Activated T-cell treated with anti-CD3 and anti-CD28 coated beads for 1 hour (primary cell): ENCODE measurements at regions not wholly inside any gene's neighbourhood (a gene's known extent, or its start where the extent isn't known, plus 50 kb on each side); places are given as distances from the start of the nearest gene placed in this dataset.

ENCODE experiments used
- DNase-seq: peaks from one replicate; pipeline ENCODE4 v3.0.0-alpha.2; 2020; ENCODE audit warnings: low read depth

- DNase-seq = no peak
These were observed 649.4 kb downstream of the CCDC171 start for GRCh38 chr9:16202221-16202620.

DNA sequence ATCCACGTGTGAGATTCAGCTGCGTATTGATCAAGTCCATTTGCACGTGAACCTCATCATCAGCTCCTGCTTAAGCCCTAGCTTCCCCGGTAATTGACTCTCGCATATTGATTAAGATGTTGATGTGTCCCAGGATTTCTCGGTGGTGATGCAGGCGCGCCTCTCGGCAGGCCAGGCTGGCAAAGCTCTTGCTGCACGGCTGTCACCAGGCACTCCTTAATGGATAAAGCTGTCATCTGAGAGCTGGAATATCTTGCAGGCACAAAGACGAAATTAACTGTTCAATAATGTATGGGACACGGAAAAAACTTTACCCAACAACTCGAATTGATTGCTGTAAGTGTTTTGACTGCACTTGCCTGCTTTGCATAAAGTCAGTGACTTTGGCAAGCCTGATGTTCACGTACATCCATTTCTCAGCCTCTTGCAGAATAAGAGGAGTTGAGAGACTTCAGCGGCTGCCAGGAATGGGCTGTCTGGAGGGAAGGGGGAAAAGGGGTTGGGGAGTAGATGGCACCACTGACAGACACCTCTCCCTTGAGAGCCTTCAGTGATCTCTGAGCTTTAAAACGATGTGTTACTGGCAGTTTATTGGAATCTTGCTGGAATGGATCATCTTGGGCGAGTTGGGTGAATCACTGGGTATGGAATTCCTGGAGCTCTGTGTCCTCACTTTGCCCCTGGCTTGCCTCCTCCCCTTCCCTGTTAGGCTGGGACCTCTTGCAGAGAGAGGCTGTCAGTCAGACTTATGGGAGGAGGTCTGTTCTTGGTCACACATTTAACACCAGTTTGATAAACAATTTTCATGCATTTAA, 650.3 kb downstream of the CCDC171 start:
- DNase-seq = no peak

GRCh38 chr9:16203729-16204573, 651.1 kb downstream of the CCDC171 start:
- no peak for DNase-seq

- DNase-seq = no peak
These were observed 652.6 kb downstream of the CCDC171 start for GRCh38 chr9:16205455-16205854.

- DNase-seq = no peak
These were observed 653.7 kb downstream of the CCDC171 start for GRCh38 chr9:16206518-16206917.

DNA sequence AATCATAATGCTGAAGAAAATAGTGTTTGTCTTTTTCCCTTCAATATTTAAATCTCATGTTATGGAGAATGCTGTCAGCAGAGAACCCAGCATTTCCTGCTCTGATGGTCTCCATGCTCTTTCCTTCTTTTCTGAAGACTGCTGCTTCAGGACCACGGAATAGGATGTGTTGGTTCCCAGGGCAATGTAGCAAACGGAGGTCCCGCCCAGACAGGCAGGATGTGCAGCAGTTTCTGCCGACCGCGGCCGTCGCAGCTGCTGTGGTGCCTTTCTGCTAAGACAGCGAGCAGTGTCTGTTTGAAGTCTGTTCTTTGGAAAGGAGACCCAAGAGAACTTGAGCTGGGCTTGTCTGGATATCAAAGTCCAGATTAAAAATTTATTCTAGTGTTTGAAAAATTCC, 654.3 kb downstream of the CCDC171 start:
- no peak for DNase-seq

GRCh38 chr9:16210440-16210839, 657.6 kb downstream of the CCDC171 start:
- no peak for DNase-seq

DNA sequence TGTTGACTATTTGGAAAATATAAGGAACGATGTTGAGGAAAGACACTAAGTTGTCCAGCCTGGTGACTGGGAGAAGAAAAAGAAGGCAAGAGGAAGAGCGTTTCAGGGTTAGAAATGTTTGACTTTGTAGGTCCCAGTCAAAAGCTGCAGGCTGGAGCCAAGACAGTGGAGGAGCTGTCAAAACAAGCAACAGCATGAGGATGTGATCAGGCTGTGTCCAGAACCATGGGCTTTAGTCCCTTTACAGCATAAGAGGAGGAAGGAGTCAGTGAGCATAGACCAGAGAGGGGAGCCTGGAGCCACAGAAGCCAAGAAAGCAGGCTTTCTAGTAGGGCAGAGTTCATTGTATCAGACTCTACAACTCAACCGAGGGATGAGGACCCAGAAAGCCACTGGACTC, 658.5 kb downstream of the BNC2 start:
- DNase-seq = no peak

- no peak for DNase-seq
These were observed 656.5 kb downstream of the BNC2 start for GRCh38 chr9:16213781-16214515.

- no peak for DNase-seq
These were observed 655.7 kb downstream of the BNC2 start for GRCh38 chr9:16214677-16215352.

DNA sequence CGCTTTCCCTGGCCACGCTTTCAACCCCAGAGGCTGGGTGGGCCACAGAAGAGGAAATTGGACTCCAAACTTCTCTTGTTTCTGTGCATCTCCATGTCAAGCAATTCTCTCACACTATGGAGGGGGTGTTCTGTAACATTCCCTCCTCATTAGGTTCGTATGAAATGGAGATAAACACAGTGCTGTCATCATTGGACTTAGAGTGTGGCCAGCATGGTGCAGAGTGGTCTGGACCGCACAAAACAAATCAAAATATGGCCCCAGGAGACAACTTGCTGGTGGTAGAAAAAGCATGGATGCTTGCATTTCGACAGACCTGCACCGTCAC, 655.2 kb downstream of the BNC2 start:
- DNase-seq = no peak

GRCh38 chr9:16217943-16218701, 652.3 kb downstream of the BNC2 start:
- DNase-seq = no peak

- no peak for DNase-seq
These were observed 649.1 kb downstream of the BNC2 start for GRCh38 chr9:16221366-16221765.

DNA sequence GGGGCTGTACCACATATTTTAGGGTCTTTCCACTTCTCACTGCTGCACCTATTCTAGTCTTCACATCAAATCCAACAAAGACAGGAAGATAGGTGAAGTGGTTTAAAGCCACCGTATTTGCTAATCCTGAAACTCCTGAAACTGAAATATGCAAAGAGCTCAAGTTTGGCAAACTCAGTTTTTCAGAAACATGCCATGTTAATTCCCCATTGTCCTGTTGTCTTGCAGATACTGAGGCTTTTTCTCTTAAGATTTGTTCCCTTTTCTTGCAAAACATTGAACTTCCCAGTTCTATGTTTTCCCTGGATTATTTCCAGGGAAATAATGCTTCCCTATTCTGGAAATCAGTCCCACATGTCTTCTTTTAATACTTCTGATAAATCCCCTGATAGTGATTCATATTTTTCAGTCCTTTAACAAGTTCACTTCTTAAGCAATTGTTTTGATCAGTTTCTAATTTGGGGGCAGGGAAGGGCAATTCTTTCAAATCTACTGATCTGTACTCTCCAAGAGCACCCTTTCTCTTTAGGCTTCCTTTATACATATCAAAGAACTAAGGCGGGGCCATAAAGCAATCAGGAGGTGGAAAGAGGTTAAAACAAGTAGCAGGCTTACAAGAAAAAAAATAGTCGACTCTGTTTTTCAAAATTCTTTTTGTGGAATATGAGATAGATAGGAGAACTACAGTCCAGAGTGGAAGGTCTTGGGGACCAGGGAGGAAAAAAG, 648.5 kb downstream of the BNC2 start:
- no peak for DNase-seq

- no peak for DNase-seq
These were observed 647.2 kb downstream of the BNC2 start for GRCh38 chr9:16223074-16223871.

GRCh38 chr9:16230731-16231130, 639.7 kb downstream of the BNC2 start:
- DNase-seq = no peak

DNA sequence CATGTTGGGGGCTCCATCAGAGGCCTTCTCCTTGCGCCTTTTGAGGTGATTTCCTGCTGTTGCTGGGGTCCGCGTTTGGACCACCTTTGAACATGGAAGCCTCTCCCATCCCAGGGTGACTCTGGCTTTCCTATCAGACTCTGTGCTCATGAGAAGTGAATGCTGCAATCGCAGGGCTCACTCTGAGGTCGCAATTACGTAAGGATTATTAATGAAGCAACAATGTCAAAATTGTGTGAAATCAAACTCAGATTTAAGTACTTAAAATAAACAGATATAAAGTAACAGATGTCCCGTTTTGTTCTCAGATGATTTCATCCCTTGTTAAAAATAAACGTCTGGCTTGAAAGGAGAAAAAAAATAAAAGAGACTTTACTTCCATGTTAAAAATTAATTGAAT, 634.2 kb downstream of the BNC2 start:
- no peak for DNase-seq

GRCh38 chr9:16236882-16237281, 633.6 kb downstream of the BNC2 start:
- no peak for DNase-seq

- DNase-seq = no peak
These were observed 631.8 kb downstream of the BNC2 start for GRCh38 chr9:16238623-16239138.

- no peak for DNase-seq
These were observed 629.2 kb downstream of the BNC2 start for GRCh38 chr9:16241231-16241630.
